GM12878 (cell line): ENCODE measurements at regions not wholly inside any gene's neighbourhood (a gene's known extent, or its start where the extent isn't known, plus 50 kb on each side); places are given as distances from the start of the nearest gene placed in this dataset.
"Not testable (repeated sequence)": the region's sequence is repeated elsewhere in the genome, so short reads cannot be mapped to it uniquely, and the experiment has no call there.

Source experiments
- ATAC-seq: fragments of 200-7000 bp; cut with Tn5 transposase; 3 replicates; pipeline ENCODE4 v1.9.1; 2020; ENCODE audit warnings: mild to moderate bottlenecking, moderate library complexity
- BruUV-seq: library from RNA; stranded (reverse); fragments of 400-500 nt; replicated peaks from 2 replicates; lab custom pipeline; 2021; lab: Mats Ljungman, UMichigan
- CTCF ChIA-PET: fragments of 300-600 bp; sonication (Branson Sonifier 250); formaldehyde crosslinking; extraction: SDS; loops from one replicate; lab custom pipeline; 2021; ENCODE audit warnings: inconsistent platforms; lab: Yijun Ruan, JAX
- POLR2A ChIA-PET: fragments of 350-600 bp; formaldehyde crosslinking; extraction: SDS; loops from one replicate; lab custom pipeline; 2021; ENCODE audit warnings: inconsistent platforms; lab: Charles Lee
- RAD21 ChIA-PET: fragments of 300-600 bp; sonication (Branson Sonifier 250); formaldehyde crosslinking; loops from one replicate; lab custom pipeline; 2023; ENCODE audit warnings: antibody characterized with exemption; ENCODE audit not compliant: unreplicated experiment; lab: Charles Lee
- SMC1A ChIA-PET: fragments of 300-600 bp; sonication (Branson Sonifier 250); formaldehyde crosslinking; loops from one replicate; lab custom pipeline; 2023; ENCODE audit not compliant: unreplicated experiment, uncharacterized antibody; lab: Charles Lee
- DNase-seq: peaks from one replicate; pipeline ENCODE4 v3.0.0-alpha.2; 2011; ENCODE audit warnings: low read depth, low spot score
- FAIRE-seq: peaks from 3 replicates; lab custom pipeline; 2011; peaks lifted over from hg19 to GRCh38; lab: Jason Lieb, UNC
- H2AFZ ChIP-seq: 2 replicates; pipeline ENCODE4 v1.6.0; 2011; ENCODE audit warnings: low read depth, low read length, control low read depth; ENCODE audit not compliant: control insufficient read depth
- H3K27ac ChIP-seq: 2 replicates; pipeline ENCODE4 v1.5.1; 2011; ENCODE audit warnings: control low read depth; ENCODE audit not compliant: control insufficient read depth, insufficient read depth
- H3K27me3 ChIP-seq, 2 experiments: replicated peaks in 1 of 2; 2 replicates each; pipeline versions ENCODE4 v1.6.0 to v1.6.1; 2011; ENCODE audit warnings: low read length in 1 of 2; ENCODE audit not compliant: control insufficient read depth in 2 of 2, insufficient read depth in 2 of 2
- H3K36me3 ChIP-seq, 2 experiments: 2 replicates each; pipeline ENCODE4 v1.5.1; 2011; ENCODE audit warnings: low read length in 1 of 2; ENCODE audit not compliant: control insufficient read depth in 2 of 2, insufficient read depth in 2 of 2
- H3K4me1 ChIP-seq: 2 replicates; pipeline ENCODE4 v1.6.1; 2011; ENCODE audit warnings: mild to moderate bottlenecking, low read length, moderate library complexity, mixed read lengths; ENCODE audit not compliant: control insufficient read depth, insufficient read depth
- H3K4me2 ChIP-seq: 2 replicates; pipeline ENCODE4 v1.6.0; 2011; ENCODE audit warnings: control low read depth; ENCODE audit not compliant: control insufficient read depth, insufficient read depth
- H3K4me3 ChIP-seq: fragments of 200-600 bp; sonication (generic); 2 replicates; pipeline ENCODE4 v1.5.1; 2016
- H3K79me2 ChIP-seq: 2 replicates; pipeline ENCODE4 v1.6.0; 2011; ENCODE audit warnings: low read length; ENCODE audit not compliant: control insufficient read depth, insufficient read depth
- H3K9ac ChIP-seq: 2 replicates; pipeline ENCODE4 v1.8.0; 2011; ENCODE audit warnings: low read length, control low read depth, mixed read lengths; ENCODE audit not compliant: control insufficient read depth, insufficient read depth
- H3K9me3 ChIP-seq: replicated peaks from 3 replicates; pipeline ENCODE4 v1.5.1; 2011; ENCODE audit warnings: mild to moderate bottlenecking, low read length; ENCODE audit not compliant: control insufficient read depth, insufficient read depth
- H4K20me1 ChIP-seq: 2 replicates; pipeline ENCODE4 v1.6.0; 2011; ENCODE audit not compliant: control insufficient read depth, insufficient read depth
- CREM ChIP-seq: IDR thresholded peaks from 2 replicates; pipeline ENCODE4 v1.6.1; 2014; ENCODE audit warnings: antibody characterized with exemption, low read depth
- GATAD2B ChIP-seq: fragments of 450-650 bp; conservative IDR thresholded peaks from 2 replicates; pipeline ENCODE4 v1.6.1; 2017; ENCODE audit warnings: low read depth, mild to moderate bottlenecking, moderate library complexity
- IKZF1 ChIP-seq: fragments of 450-650 bp; conservative IDR thresholded peaks from 2 replicates; pipeline ENCODE4 v1.6.1; 2017; ENCODE audit warnings: antibody characterized with exemption, mild to moderate bottlenecking
- IKZF2 ChIP-seq, 2 experiments: fragments of 450-650 bp; IDR thresholded peaks; 2 replicates each; pipeline ENCODE4 v1.6.1; 2017; ENCODE audit warnings: mild to moderate bottlenecking in 2 of 2, moderate library complexity in 2 of 2
- IRF4 ChIP-seq: IDR thresholded peaks from 2 replicates; pipeline ENCODE4 v1.6.1; 2011; ENCODE audit warnings: low read depth, low read length
- KLF5 ChIP-seq: fragments of 450-650 bp; IDR thresholded peaks from 2 replicates; pipeline ENCODE4 v1.6.1; 2014; ENCODE audit warnings: mild to moderate bottlenecking; ENCODE audit not compliant: partially characterized antibody
- MEF2B ChIP-seq: fragments of 450-650 bp; IDR thresholded peaks from 2 replicates; pipeline ENCODE4 v1.6.1; 2018; ENCODE audit warnings: mild to moderate bottlenecking, moderate library complexity; ENCODE audit not compliant: partially characterized antibody, poor library complexity, severe bottlenecking
- MTA2 ChIP-seq: fragments of 450-650 bp; IDR thresholded peaks from 2 replicates; pipeline ENCODE4 v1.6.1; 2016; ENCODE audit warnings: low read depth, mild to moderate bottlenecking, moderate library complexity
- NFIC ChIP-seq: IDR thresholded peaks from 2 replicates; pipeline ENCODE4 v1.6.1; 2012; ENCODE audit warnings: low read depth, mild to moderate bottlenecking, inconsistent platforms, low read length, moderate library complexity
- NR2C1 ChIP-seq: fragments of 450-650 bp; IDR thresholded peaks from 2 replicates; pipeline ENCODE4 v1.6.1; 2017; ENCODE audit warnings: antibody characterized with exemption, mild to moderate bottlenecking, moderate library complexity
- NR2F1 ChIP-seq: fragments of 450-650 bp; conservative IDR thresholded peaks from 2 replicates; pipeline ENCODE4 v1.6.1; 2017; ENCODE audit warnings: mild to moderate bottlenecking
- PAX5 ChIP-seq: IDR thresholded peaks from 2 replicates; pipeline ENCODE4 v1.6.1; 2011; ENCODE audit warnings: low read depth, low read length, borderline replicate concordance
- POU2F2 ChIP-seq: IDR thresholded peaks from 3 replicates; pipeline ENCODE4 v1.6.1; 2011; ENCODE audit warnings: low read depth, mild to moderate bottlenecking, low read length, borderline replicate concordance
- RELA ChIP-seq: fragments of 450-650 bp; IDR thresholded peaks from 2 replicates; pipeline ENCODE4 v1.8.0; 2014; ENCODE audit warnings: borderline replicate concordance; ENCODE audit not compliant: partially characterized antibody
- RUNX3 ChIP-seq: IDR thresholded peaks from 2 replicates; pipeline ENCODE4 v1.6.1; 2012; ENCODE audit warnings: low read length, inconsistent platforms
- TCF3 ChIP-seq: IDR thresholded peaks from 2 replicates; pipeline ENCODE4 v1.6.1; 2012; ENCODE audit warnings: low read depth, mild to moderate bottlenecking, low read length, borderline replicate concordance; ENCODE audit not compliant: insufficient read depth
- WGBS: methylation state at CpG from one replicate; pipeline ENCODE4 v1.1.6; 2016; ENCODE audit warnings: low lambda C conversion rate; ENCODE audit not compliant: insufficient replicate concordance, insufficient coverage; ENCODE audit errors: missing lambda C conversion rate; 5-methylcytosine and 5-hydroxymethylcytosine counted together
- in situ Hi-C: fragments of 300-500 bp; cut with MboI; formaldehyde crosslinking; loops from 9 replicates; pipeline ENCODE4 v1.14.3; 2018; ENCODE audit warnings: mixed read lengths
- intact Hi-C: fragments of 100-400 bp; cut with micrococcal nuclease; formaldehyde crosslinking; loops from one replicate; pipeline ENCODE4 v1.14.2; 2022; ENCODE audit not compliant: unreplicated experiment
- TF ChIP-seq, protein P1 (sequence below): fragments of 450-650 bp; IDR thresholded peaks from 2 replicates; pipeline ENCODE4 v1.6.1; 2017; ENCODE audit warnings: mild to moderate bottlenecking, low read depth, inconsistent platforms; ENCODE audit not compliant: poor library complexity, severe bottlenecking
- TF ChIP-seq, protein P2 (sequence below): IDR thresholded peaks from 2 replicates; pipeline ENCODE4 v1.6.1; 2012; ENCODE audit warnings: low read length, inconsistent platforms
- TF ChIP-seq, protein P3 (sequence below): fragments of 450-650 bp; IDR thresholded peaks from 2 replicates; pipeline ENCODE4 v1.6.1; 2017; ENCODE audit warnings: mild to moderate bottlenecking, moderate library complexity

DNA sequence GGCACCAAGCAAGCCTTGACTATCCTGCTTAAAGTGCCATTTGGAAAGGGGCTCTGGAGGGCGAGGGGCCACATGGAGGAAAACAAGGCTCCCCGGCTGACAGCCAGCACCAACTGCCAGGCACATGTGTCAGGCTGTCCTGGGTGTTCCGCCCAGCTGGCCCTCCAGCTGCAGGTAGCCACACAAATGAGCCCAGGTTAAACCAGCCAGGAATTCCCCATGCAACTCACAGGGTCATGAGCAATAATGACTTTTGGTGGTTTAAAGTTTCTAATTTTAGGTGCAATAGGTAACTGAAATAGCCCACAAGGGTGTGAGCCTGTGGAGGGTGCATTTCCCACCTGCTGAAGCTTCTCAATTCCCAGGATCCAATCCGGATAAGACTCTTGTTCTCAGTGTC is 58.9 kb upstream of the EEF2KMT start:
- in situ Hi-C loops, BruUV-seq, POLR2A ChIA-PET, FAIRE-seq, RAD21 ChIA-PET, H3K9me3 ChIP-seq, H2AFZ ChIP-seq, H3K27me3 ChIP-seq, ATAC-seq, H3K79me2 ChIP-seq, H4K20me1 ChIP-seq, H3K9ac ChIP-seq, H3K4me3 ChIP-seq, CTCF ChIA-PET, H3K36me3 ChIP-seq: not testable (repeated sequence)
- peaks cover 35% of the 10 kb centered on the region for H3K4me1 ChIP-seq
- intact Hi-C loops: loop anchor here (5.0 to 10.0 kb wide), 2 partner anchors 51 to 62 kb away; partner anchors contain the start of gene EEF2KMT
- DNase-seq: peak; percentile 73
- WGBS: 18% methylated on average over 4 of the region's 4 CpGs
- H3K27ac ChIP-seq: peak overlapping the region; percentile 77
- SMC1A ChIA-PET: interaction anchor here (0.7 kb wide), 1 partner anchor 100 kb away, joined by 4 read pairs; no protein-coding TSS in a partner anchor
- 0 out of 2 replicates have a peak overlapping the region, but pooled peaks have one; percentile 25 for H3K4me2 ChIP-seq
- TF ChIP-seq GATAD2B (peak; percentile 46; the same call in 1 of the 2 replicates), KLF5 (peak; percentile 43), NFIC (peak; percentile 70), RUNX3 (peak; percentile 83), CREM (peak; percentile 56; the same call in 1 of the 2 replicates), POU2F2 (0 out of 3 replicates have a peak, but pooled peaks have one; percentile 22), MEF2B (peak; percentile 94), TCF3 (peak; percentile 93), PAX5 (peak; percentile 70; the same call in 1 of the 2 replicates), MTA2 (peak; percentile 87), NR2C1 (0 out of 2 replicates have a peak, but pooled peaks have one; percentile 13), IKZF2 (IDR thresholded peaks at IDR 0.05) (peak; percentile 92 to 93), RELA (peak; percentile 86), NR2F1 (peak; percentile 95), IRF4 (0 out of 2 replicates have a peak, but pooled peaks have one; percentile 25), IKZF1 (peak; percentile 81)
- TF ChIP-seq, protein P1, sequence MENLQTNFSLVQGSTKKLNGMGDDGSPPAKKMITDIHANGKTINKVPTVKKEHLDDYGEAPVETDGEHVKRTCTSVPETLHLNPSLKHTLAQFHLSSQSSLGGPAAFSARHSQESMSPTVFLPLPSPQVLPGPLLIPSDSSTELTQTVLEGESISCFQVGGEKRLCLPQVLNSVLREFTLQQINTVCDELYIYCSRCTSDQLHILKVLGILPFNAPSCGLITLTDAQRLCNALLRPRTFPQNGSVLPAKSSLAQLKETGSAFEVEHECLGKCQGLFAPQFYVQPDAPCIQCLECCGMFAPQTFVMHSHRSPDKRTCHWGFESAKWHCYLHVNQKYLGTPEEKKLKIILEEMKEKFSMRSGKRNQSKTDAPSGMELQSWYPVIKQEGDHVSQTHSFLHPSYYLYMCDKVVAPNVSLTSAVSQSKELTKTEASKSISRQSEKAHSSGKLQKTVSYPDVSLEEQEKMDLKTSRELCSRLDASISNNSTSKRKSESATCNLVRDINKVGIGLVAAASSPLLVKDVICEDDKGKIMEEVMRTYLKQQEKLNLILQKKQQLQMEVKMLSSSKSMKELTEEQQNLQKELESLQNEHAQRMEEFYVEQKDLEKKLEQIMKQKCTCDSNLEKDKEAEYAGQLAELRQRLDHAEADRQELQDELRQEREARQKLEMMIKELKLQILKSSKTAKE: peak; percentile 80
- TF ChIP-seq, protein P2, sequence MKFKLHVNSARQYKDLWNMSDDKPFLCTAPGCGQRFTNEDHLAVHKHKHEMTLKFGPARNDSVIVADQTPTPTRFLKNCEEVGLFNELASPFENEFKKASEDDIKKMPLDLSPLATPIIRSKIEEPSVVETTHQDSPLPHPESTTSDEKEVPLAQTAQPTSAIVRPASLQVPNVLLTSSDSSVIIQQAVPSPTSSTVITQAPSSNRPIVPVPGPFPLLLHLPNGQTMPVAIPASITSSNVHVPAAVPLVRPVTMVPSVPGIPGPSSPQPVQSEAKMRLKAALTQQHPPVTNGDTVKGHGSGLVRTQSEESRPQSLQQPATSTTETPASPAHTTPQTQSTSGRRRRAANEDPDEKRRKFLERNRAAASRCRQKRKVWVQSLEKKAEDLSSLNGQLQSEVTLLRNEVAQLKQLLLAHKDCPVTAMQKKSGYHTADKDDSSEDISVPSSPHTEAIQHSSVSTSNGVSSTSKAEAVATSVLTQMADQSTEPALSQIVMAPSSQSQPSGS: peak; percentile 70; the same call in 1 of the 2 replicates
- TF ChIP-seq, protein P3, sequence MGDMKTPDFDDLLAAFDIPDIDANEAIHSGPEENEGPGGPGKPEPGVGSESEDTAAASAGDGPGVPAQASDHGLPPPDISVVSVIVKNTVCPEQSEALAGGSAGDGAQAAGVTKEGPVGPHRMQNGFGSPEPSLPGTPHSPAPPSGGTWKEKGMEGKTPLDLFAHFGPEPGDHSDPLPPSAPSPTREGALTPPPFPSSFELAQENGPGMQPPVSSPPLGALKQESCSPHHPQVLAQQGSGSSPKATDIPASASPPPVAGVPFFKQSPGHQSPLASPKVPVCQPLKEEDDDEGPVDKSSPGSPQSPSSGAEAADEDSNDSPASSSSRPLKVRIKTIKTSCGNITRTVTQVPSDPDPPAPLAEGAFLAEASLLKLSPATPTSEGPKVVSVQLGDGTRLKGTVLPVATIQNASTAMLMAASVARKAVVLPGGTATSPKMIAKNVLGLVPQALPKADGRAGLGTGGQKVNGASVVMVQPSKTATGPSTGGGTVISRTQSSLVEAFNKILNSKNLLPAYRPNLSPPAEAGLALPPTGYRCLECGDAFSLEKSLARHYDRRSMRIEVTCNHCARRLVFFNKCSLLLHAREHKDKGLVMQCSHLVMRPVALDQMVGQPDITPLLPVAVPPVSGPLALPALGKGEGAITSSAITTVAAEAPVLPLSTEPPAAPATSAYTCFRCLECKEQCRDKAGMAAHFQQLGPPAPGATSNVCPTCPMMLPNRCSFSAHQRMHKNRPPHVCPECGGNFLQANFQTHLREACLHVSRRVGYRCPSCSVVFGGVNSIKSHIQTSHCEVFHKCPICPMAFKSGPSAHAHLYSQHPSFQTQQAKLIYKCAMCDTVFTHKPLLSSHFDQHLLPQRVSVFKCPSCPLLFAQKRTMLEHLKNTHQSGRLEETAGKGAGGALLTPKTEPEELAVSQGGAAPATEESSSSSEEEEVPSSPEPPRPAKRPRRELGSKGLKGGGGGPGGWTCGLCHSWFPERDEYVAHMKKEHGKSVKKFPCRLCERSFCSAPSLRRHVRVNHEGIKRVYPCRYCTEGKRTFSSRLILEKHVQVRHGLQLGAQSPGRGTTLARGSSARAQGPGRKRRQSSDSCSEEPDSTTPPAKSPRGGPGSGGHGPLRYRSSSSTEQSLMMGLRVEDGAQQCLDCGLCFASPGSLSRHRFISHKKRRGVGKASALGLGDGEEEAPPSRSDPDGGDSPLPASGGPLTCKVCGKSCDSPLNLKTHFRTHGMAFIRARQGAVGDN: peak; percentile 67
